Left ventricle myocardium superior (tissue), 1 donor: ENCODE measurements at regions not wholly inside any gene's neighbourhood (a gene's known extent, or its start where the extent isn't known, plus 50 kb on each side); places are given as distances from the start of the nearest gene placed in this dataset.

Experiments
- ATAC-seq: fragments of 200-7000 bp; cut with Tn5 transposase; one replicate; pipeline ENCODE4 v1.9.1; 2020; ENCODE audit warnings: mild to moderate bottlenecking, moderate library complexity
- DNase-seq: peaks from one replicate; pipeline ENCODE4 v3.0.0-alpha.2; 2020
- intact Hi-C: fragments of 100-400 bp; cut with micrococcal nuclease; formaldehyde crosslinking; loops from one replicate; pipeline ENCODE4 v1.11.0; 2022
- donor health status: DM: no; HTN: yes; CAD: no; lungs with severe emphysema.

DNA sequence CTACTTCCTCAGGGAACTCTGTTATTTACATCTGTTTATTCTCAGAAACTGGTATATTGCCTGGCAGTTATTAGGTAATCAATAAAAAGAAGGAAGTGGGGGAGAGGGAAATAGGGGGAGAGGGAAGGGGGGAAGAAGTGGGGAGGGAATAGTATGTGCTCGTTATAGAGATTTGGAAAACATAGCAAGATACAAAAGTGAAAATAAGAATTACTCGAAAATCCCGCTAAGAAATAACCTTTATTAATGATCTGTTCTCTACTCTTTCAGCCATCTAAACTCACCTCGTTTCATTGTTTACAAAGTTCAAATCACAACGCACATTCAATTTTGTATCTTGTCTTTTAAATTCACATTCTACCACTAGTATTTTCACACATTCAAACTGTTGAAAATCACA is 63.0 kb upstream of the CDCA7L start:
- intact Hi-C loops = no loop called here
- DNase-seq (no peak), ATAC-seq (no peak)

DNA sequence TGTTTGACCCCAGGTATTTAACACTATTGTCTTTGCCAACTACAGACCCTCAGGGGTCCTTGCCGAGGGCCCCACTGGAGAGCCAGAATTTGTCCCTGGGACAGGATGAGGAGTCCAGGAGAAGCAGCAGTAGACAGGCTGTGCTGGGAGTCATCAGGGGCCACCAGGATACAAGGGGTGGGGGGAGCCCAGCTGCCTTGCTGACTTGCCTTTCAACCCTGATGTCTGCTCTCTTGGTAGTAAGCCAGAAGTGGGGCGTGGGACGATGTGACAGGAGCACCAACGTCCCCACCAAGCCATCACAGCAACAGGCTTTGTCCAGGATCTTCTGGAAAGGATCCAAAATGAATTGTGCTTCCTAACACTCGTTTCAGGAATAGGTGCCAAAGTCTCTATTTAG is 62.4 kb upstream of the CDCA7L start:
- ATAC-seq (no peak), DNase-seq (no peak)
- intact Hi-C loops = no loop called here

GRCh38 chr7:22005151-22005550 is 59.5 kb upstream of the CDCA7L start:
- no peak for DNase-seq
- no peak for ATAC-seq
- intact Hi-C loops = no loop called here

GRCh38 chr7:22002726-22003125 is 57.0 kb upstream of the CDCA7L start:
- DNase-seq (no peak), ATAC-seq (no peak)
- intact Hi-C loops = no loop called here

- intact Hi-C loops = loop anchor here (2.0 kb wide), 1 partner anchor 235 kb away; no protein-coding TSS in a partner anchor
- DNase-seq = no peak
- peak; percentile 33 for ATAC-seq
Observed at GRCh38 chr7:22001345-22002004, 55.8 kb upstream of the CDCA7L start.

- intact Hi-C loops = loop anchor here (2.0 kb wide), 1 partner anchor 233 kb away; no protein-coding TSS in a partner anchor
- no peak for DNase-seq
- no peak for ATAC-seq
Observed at GRCh38 chr7:21999896-22000295, 54.2 kb upstream of the CDCA7L start.

- ATAC-seq (no peak), DNase-seq (no peak)
- intact Hi-C loops = no loop called here
Observed at GRCh38 chr7:21996641-21997040, 50.9 kb upstream of the CDCA7L start.
